ENCODE measurements at regions not wholly inside any gene's neighbourhood (a gene's known extent, or its start where the extent isn't known, plus 50 kb on each side); places are given as distances from the start of the nearest gene placed in this dataset.

GRCh38 chr5:176733406-176734262 is 76.7 kb upstream of the UNC5A start:
- no CpG with 5 or more reads among the region's 32 CpGs for WGBS (ENCODE audit: insufficient coverage, insufficient read length)
- Histone ChIP-seq H3K4me3 (ENCODE audit: low read length) (no peak overlapping the region), H3K36me3 (ENCODE audit: control insufficient read depth, insufficient read depth, low read length) (no peaks in the 10 kb centered on the region), H3K4me1 (ENCODE audit: control insufficient read depth, insufficient read depth, low read length) (peaks cover 2% of the 10 kb centered on the region; the same call in 1 of the 2 replicates), H3K27ac (ENCODE audit: low read length) (no peak overlapping the region), H3K27me3 (ENCODE audit: control insufficient read depth, insufficient read depth, low read length) (no peaks in the 10 kb centered on the region; the same call in 1 of the 2 replicates), H3K9me3 (ENCODE audit: control insufficient read depth, insufficient read depth, low read length) (no peaks in the 10 kb centered on the region)
- no peak for DNase-seq (ENCODE audit: low read depth, low spot score)

DNA sequence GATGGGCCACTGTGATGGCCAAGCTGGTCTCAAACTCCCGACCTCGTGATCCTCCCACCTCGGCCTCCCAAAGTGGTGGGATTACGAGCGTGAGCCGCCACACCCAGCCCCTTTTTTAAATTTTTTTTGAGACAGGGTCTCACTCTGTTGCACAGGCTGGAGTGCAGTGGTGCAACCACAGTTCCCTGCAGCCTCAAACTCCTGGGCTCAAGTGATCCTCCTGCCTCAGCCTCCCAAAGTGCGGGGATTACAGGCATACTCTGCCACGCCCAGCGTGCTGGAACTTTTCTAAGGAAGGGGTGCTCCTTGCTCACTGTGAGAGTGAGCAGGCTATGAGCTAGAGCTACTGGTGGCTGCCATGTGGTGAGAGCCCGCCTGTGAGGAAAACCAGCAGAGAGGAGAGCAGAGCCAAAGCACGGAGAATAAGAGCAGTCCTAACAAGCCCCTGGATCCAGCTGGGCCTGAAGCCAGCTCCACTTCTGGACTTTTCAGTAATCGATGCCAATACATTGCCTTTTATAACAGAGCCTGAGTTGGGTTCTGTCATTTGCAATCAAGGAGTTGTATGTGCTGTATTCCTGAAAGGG is 75.5 kb upstream of the UNC5A start:
- H3K27me3 ChIP-seq (ENCODE audit: control insufficient read depth, insufficient read depth, low read length): no peaks in the 10 kb centered on the region; the same call in 1 of the 2 replicates
- peaks cover 7% of the 10 kb centered on the region; the same call in 1 of the 2 replicates for H3K4me1 ChIP-seq (ENCODE audit: control insufficient read depth, insufficient read depth, low read length)
- H3K9me3 ChIP-seq (ENCODE audit: control insufficient read depth, insufficient read depth, low read length): no peaks in the 10 kb centered on the region
- no peaks in the 10 kb centered on the region for H3K36me3 ChIP-seq (ENCODE audit: control insufficient read depth, insufficient read depth, low read length)
- H3K4me3 ChIP-seq (ENCODE audit: low read length): no peak overlapping the region
- H3K27ac ChIP-seq (ENCODE audit: low read length): no peak overlapping the region
- no peak for DNase-seq (ENCODE audit: low read depth, low spot score)
- WGBS (ENCODE audit: insufficient coverage, insufficient read length): no CpG with 5 or more reads among the region's 12 CpGs

- Histone ChIP-seq H3K27me3 (ENCODE audit: control insufficient read depth, insufficient read depth, low read length) (no peaks in the 10 kb centered on the region; the same call in 1 of the 2 replicates), H3K27ac (ENCODE audit: low read length) (no peak overlapping the region), H3K4me3 (ENCODE audit: low read length) (no peak overlapping the region), H3K36me3 (ENCODE audit: control insufficient read depth, insufficient read depth, low read length) (no peaks in the 10 kb centered on the region), H3K9me3 (ENCODE audit: control insufficient read depth, insufficient read depth, low read length) (no peaks in the 10 kb centered on the region), H3K4me1 (ENCODE audit: control insufficient read depth, insufficient read depth, low read length) (peaks cover 7% of the 10 kb centered on the region; the same call in 1 of the 2 replicates)
- no peak for DNase-seq (ENCODE audit: low read depth, low spot score)
- WGBS (ENCODE audit: insufficient coverage, insufficient read length): no CpG with 5 or more reads among the region's 16 CpGs
Measured at GRCh38 chr5:176735383-176736265, 74.7 kb upstream of the UNC5A start.

DNA sequence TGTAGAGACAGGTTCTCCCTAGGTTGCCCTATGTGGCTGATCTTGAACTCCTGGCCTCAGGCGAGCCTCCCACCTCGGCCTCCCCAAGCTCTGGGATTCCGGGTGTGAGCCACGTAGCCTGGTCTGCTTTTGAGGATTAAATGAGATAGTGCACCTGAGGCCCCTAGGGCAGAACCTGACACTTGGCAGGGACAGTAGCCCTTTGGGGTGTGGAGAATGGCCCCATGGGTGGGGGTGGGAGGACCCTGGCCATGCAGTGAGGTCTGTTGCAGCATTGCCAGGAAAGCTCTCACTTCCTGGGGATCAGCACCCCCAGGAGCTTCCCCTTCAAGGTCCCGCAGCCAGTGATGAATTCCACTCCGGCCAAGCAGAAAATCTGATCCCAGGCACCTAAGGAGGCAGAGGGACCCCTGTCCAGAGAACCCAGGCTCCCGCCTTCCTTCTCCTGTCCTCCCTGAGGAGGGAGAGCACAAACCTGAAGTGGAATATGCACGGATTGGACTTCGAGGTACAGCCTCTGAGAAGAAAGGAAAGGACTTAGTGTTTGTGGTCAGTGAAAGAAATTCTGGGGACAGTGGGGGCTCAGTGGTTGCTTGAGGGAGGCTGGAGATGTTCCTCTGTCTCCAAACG is 73.9 kb upstream of the UNC5A start:
- Histone ChIP-seq H3K4me1 (ENCODE audit: control insufficient read depth, insufficient read depth, low read length) (peaks cover 7% of the 10 kb centered on the region; the same call in 1 of the 2 replicates), H3K27me3 (ENCODE audit: control insufficient read depth, insufficient read depth, low read length) (no peaks in the 10 kb centered on the region; the same call in 1 of the 2 replicates), H3K4me3 (ENCODE audit: low read length) (no peak overlapping the region), H3K36me3 (ENCODE audit: control insufficient read depth, insufficient read depth, low read length) (no peaks in the 10 kb centered on the region), H3K9me3 (ENCODE audit: control insufficient read depth, insufficient read depth, low read length) (no peaks in the 10 kb centered on the region), H3K27ac (ENCODE audit: low read length) (no peak overlapping the region)
- no peak for DNase-seq (ENCODE audit: low read depth, low spot score)
- no CpG with 5 or more reads among the region's 10 CpGs for WGBS (ENCODE audit: insufficient coverage, insufficient read length)

- H3K27me3 ChIP-seq (ENCODE audit: control insufficient read depth, insufficient read depth, low read length): no peaks in the 10 kb centered on the region; the same call in 1 of the 2 replicates
- DNase-seq (ENCODE audit: low read depth, low spot score): no peak
Measured at GRCh38 chr5:176736931-176737745, 73.2 kb upstream of the UNC5A start.

GRCh38 chr5:176737746-176738636 is 72.4 kb upstream of the UNC5A start:
- Histone ChIP-seq H3K36me3 (ENCODE audit: control insufficient read depth, insufficient read depth, low read length) (no peaks in the 10 kb centered on the region), H3K27ac (ENCODE audit: low read length) (no peak overlapping the region), H3K9me3 (ENCODE audit: control insufficient read depth, insufficient read depth, low read length) (no peaks in the 10 kb centered on the region), H3K27me3 (ENCODE audit: control insufficient read depth, insufficient read depth, low read length) (no peaks in the 10 kb centered on the region; the same call in 1 of the 2 replicates), H3K4me1 (ENCODE audit: control insufficient read depth, insufficient read depth, low read length) (peaks cover 6% of the 10 kb centered on the region; the same call in 1 of the 2 replicates), H3K4me3 (ENCODE audit: low read length) (no peak overlapping the region)
- DNase-seq (ENCODE audit: low read depth, low spot score): no peak
- no CpG with 5 or more reads among the region's 21 CpGs for WGBS (ENCODE audit: insufficient coverage, insufficient read length)

More at GRCh38 chr5:176736931-176737745, 73.2 kb upstream of the UNC5A start:
- H3K36me3 ChIP-seq (ENCODE audit: control insufficient read depth, insufficient read depth, low read length): no peaks in the 10 kb centered on the region
- no peak overlapping the region for H3K27ac ChIP-seq (ENCODE audit: low read length)
- no CpG with 5 or more reads among the region's 11 CpGs for WGBS (ENCODE audit: insufficient coverage, insufficient read length)
- no peaks in the 10 kb centered on the region for H3K9me3 ChIP-seq (ENCODE audit: control insufficient read depth, insufficient read depth, low read length)
- peaks cover 7% of the 10 kb centered on the region; the same call in 1 of the 2 replicates for H3K4me1 ChIP-seq (ENCODE audit: control insufficient read depth, insufficient read depth, low read length)
- H3K4me3 ChIP-seq (ENCODE audit: low read length): no peak overlapping the region

DNA sequence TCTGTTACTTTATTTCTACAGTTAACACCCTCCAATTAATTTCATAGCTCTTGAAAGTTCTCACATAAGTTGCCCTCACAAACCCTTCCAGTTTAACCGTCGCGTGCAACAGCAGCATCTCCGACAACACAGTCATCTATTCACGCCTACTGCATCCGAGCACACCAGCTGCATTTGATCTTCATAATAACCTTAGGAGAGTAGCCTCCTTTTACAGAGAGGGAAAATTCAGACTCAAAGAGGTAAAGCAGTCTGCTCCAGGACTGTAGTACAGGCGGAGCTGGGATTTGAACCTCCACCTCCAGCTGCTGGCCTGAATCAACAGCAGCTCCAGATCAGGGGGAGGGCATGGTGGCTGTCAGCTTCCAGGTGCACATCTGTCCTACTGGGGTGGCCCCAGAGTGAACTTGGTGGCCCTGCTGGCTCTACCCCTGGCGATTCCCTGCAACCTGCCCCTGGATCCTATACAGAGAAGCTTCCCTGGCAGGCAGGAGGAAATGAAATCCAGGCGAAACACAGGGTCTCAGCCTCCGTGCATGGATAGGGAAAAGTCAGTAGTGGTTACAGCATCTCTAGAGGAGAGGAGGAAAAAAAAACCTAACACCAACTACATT is 71.6 kb upstream of the UNC5A start:
- H3K9me3 ChIP-seq (ENCODE audit: control insufficient read depth, insufficient read depth, low read length): no peaks in the 10 kb centered on the region
- H3K4me3 ChIP-seq (ENCODE audit: low read length): no peak overlapping the region
- peaks cover 6% of the 10 kb centered on the region; the same call in 1 of the 2 replicates for H3K4me1 ChIP-seq (ENCODE audit: control insufficient read depth, insufficient read depth, low read length)
- H3K27ac ChIP-seq (ENCODE audit: low read length): no peak overlapping the region
- H3K36me3 ChIP-seq (ENCODE audit: control insufficient read depth, insufficient read depth, low read length): no peaks in the 10 kb centered on the region
- no peak for DNase-seq (ENCODE audit: low read depth, low spot score)
- WGBS (ENCODE audit: insufficient coverage, insufficient read length): no CpG with 5 or more reads among the region's 10 CpGs
- no peaks in the 10 kb centered on the region; the same call in 1 of the 2 replicates for H3K27me3 ChIP-seq (ENCODE audit: control insufficient read depth, insufficient read depth, low read length)

GRCh38 chr5:176739461-176740051 is 70.8 kb upstream of the UNC5A start:
- Histone ChIP-seq H3K4me1 (ENCODE audit: control insufficient read depth, insufficient read depth, low read length) (peaks cover 10% of the 10 kb centered on the region), H3K4me3 (ENCODE audit: low read length) (no peak overlapping the region), H3K27ac (ENCODE audit: low read length) (no peak overlapping the region), H3K27me3 (ENCODE audit: control insufficient read depth, insufficient read depth, low read length) (no peaks in the 10 kb centered on the region; the same call in 1 of the 2 replicates), H3K36me3 (ENCODE audit: control insufficient read depth, insufficient read depth, low read length) (no peaks in the 10 kb centered on the region), H3K9me3 (ENCODE audit: control insufficient read depth, insufficient read depth, low read length) (no peaks in the 10 kb centered on the region)
- no peak for DNase-seq (ENCODE audit: low read depth, low spot score)
- WGBS (ENCODE audit: insufficient coverage, insufficient read length): no CpG with 5 or more reads among the region's 26 CpGs

Data from iPS DF 6.9 (cell line).